GM19438 (cell line): ENCODE measurements at regions not wholly inside any gene's neighbourhood (a gene's known extent, or its start where the extent isn't known, plus 50 kb on each side); places are given as distances from the start of the nearest gene placed in this dataset.
"Not testable (repeated sequence)": the region's sequence is repeated elsewhere in the genome, so short reads cannot be mapped to it uniquely, and the experiment has no call there.

ENCODE experiments used
- ATAC-seq: cut with Tn5 transposase; IDR thresholded peaks from one replicate; pipeline ENCODE4 v1.9.1; 2021; ENCODE audit warnings: low read depth; ENCODE audit not compliant: unreplicated experiment

GRCh38 chr2:111671426-111672150 lies 212.4 kb downstream of the ANAPC1 start:
- no peak for ATAC-seq

- ATAC-seq, result not testable (repeated sequence)
These were observed 211.4 kb downstream of the ANAPC1 start for GRCh38 chr2:111672641-111673040.

GRCh38 chr2:111673526-111673925 lies 210.5 kb downstream of the ANAPC1 start:
- ATAC-seq, result no peak

GRCh38 chr2:111675419-111676194 lies 208.4 kb downstream of the ANAPC1 start:
- ATAC-seq, result no peak

- no peak for ATAC-seq
These were observed 207.6 kb downstream of the ANAPC1 start for GRCh38 chr2:111676291-111676822.

- ATAC-seq, result no peak
These were observed 205.8 kb downstream of the ANAPC1 start for GRCh38 chr2:111678161-111678560.

- no peak for ATAC-seq
These were observed 205.3 kb downstream of the ANAPC1 start for GRCh38 chr2:111678651-111679050.

GRCh38 chr2:111679202-111679601 lies 204.8 kb downstream of the ANAPC1 start:
- ATAC-seq, result no peak

- ATAC-seq, result no peak
These were observed 199.4 kb downstream of the ANAPC1 start for GRCh38 chr2:111684611-111685010.

- no peak for ATAC-seq
These were observed 198.7 kb downstream of the ANAPC1 start for GRCh38 chr2:111685342-111685741.

- ATAC-seq, result no peak
These were observed 197.0 kb downstream of the ANAPC1 start for GRCh38 chr2:111686994-111687393.

GRCh38 chr2:111687911-111688310 lies 196.1 kb downstream of the ANAPC1 start:
- no peak for ATAC-seq

GRCh38 chr2:111688482-111688881 lies 195.5 kb downstream of the ANAPC1 start:
- ATAC-seq, result no peak

GRCh38 chr2:111689174-111689573 lies 194.8 kb downstream of the ANAPC1 start:
- ATAC-seq, result no peak

- ATAC-seq, result no peak
These were observed 194.1 kb downstream of the ANAPC1 start for GRCh38 chr2:111689941-111690340.

GRCh38 chr2:111691164-111691875 lies 192.7 kb downstream of the ANAPC1 start:
- no peak for ATAC-seq

GRCh38 chr2:111692311-111692710 lies 191.7 kb downstream of the ANAPC1 start:
- ATAC-seq, result no peak

GRCh38 chr2:111694700-111695101 lies 189.3 kb downstream of the ANAPC1 start:
- ATAC-seq, result no peak

GRCh38 chr2:111695441-111696007 lies 188.5 kb downstream of the ANAPC1 start:
- ATAC-seq, result no peak

GRCh38 chr2:111696226-111696625 lies 187.8 kb downstream of the ANAPC1 start:
- no peak for ATAC-seq

GRCh38 chr2:111697560-111697959 lies 186.4 kb downstream of the ANAPC1 start:
- ATAC-seq, result no peak
